ENCODE measurements at regions not wholly inside any gene's neighbourhood (a gene's known extent, or its start where the extent isn't known, plus 50 kb on each side); places are given as distances from the start of the nearest gene placed in this dataset.

GRCh38 chr2:9112079-9112721, 94.4 kb upstream of the ASAP2 start:
- intact Hi-C loops (cut with DNase I), result no loop called here
- no peak overlapping the region for H3K4me3 ChIP-seq
- no peak overlapping the region for H3K27ac ChIP-seq
- ATAC-seq (peak in 1 of 4 donors; percentile 37), DNase-seq (peak in 1 of 2 donors; percentile 59)
- WGBS, 3 donors, result 62 to 65% (median 63%) methylated on average over 23 of the region's 23 CpGs
- no peaks in the 10 kb centered on the region for H3K4me1 ChIP-seq
- no peaks in the 10 kb centered on the region for H3K9me3 ChIP-seq
- TF ChIP-seq CTCF (IDR thresholded peaks at IDR 0.05), result no peak
- no peaks in the 10 kb centered on the region for H3K27me3 ChIP-seq (ENCODE audit: insufficient read depth in 3 of 3, low read length in 2 of 3)
- no peaks in the 10 kb centered on the region for H3K36me3 ChIP-seq (ENCODE audit: insufficient read depth in 1 of 2, low read depth in 1 of 2)

DNA sequence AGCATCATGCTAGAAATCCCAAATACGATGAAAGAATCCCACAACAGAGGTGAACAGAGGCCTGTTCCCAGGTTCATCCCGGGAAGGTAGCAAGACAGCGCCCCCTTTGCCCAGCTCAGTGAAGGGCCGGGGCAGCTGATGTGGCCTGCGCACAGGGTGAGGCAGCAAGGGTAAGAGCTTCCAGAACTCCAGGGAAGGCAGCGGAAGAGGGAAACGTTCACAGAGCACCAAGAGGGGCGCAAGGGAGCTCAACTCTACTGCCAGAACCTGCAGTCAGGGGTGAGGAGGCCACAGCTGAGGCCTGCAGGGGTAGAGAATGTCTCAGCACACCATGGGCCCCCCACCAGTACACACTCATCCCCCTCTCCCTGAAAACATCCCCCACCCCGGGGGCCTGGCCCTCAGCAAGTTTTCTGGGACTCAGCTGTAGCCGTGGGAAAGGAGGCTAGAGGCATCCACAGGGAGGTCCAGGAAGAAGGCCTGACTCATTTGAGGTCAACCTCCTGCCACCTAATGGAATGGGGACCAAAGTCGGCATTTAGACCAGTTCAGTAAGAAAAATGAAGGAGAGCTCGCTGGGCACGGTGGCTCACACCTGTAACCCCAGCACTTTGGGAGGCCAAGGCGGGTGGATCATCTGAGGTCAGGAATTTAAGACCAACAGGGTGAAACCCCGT, 95.6 kb upstream of the ASAP2 start:
- ATAC-seq (no peak), DNase-seq (no peak)
- Histone ChIP-seq H3K9me3 (no peaks in the 10 kb centered on the region), H3K27me3 (ENCODE audit: insufficient read depth in 3 of 3, low read length in 2 of 3) (no peaks in the 10 kb centered on the region), H3K4me1 (no peaks in the 10 kb centered on the region), H3K4me3 (no peak overlapping the region), H3K27ac (no peak overlapping the region), H3K36me3 (ENCODE audit: insufficient read depth in 1 of 2, low read depth in 1 of 2) (no peaks in the 10 kb centered on the region)
- TF ChIP-seq CTCF (IDR thresholded peaks at IDR 0.05), result no peak
- intact Hi-C loops (cut with DNase I), result no loop called here
- 88 to 95% (median 93%) methylated on average over 15 of the region's 15 CpGs for WGBS, 3 donors

DNA sequence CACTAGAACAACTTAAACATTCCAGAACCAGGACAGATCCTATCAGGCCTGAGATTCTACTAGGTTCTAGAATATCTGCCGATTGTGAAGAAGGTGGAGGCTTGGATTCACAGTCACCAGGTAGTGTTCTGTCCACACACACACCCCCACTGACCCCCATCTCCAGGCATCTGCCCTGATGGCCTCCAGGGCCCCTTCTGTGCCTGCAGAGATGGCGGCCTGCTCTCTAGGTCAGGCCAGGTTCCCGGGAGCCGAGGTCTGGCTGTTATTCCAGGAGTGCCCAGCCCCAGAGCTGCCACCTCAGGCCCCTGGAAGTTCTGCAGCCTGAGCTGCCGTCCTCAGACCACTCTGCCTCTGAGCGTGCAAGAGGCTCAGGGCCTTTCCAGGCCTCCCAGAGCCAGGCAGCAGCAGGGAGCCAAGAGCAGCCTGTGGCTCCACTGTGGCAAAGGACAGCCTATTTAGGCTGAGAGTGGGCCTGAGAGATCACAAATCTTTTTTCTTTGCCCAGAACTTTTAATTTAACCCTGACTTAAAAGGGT, 96.2 kb upstream of the ASAP2 start:
- intact Hi-C loops (cut with DNase I), result no loop called here
- no peak overlapping the region for H3K27ac ChIP-seq
- no peaks in the 10 kb centered on the region for H3K4me1 ChIP-seq
- 92 to 94% (median 94%) methylated on average over 6 of the region's 6 CpGs for WGBS, 3 donors
- no peaks in the 10 kb centered on the region for H3K36me3 ChIP-seq (ENCODE audit: insufficient read depth in 1 of 2, low read depth in 1 of 2)
- H3K9me3 ChIP-seq, result no peaks in the 10 kb centered on the region
- H3K27me3 ChIP-seq (ENCODE audit: insufficient read depth in 3 of 3, low read length in 2 of 3), result no peaks in the 10 kb centered on the region
- TF ChIP-seq CTCF (IDR thresholded peaks at IDR 0.05), result no peak
- no peak for DNase-seq
- ATAC-seq, result no peak
- H3K4me3 ChIP-seq, result no peak overlapping the region

- DNase-seq (no peak), ATAC-seq (no peak)
- Histone ChIP-seq H3K27ac (no peak overlapping the region), H3K9me3 (no peaks in the 10 kb centered on the region), H3K4me1 (no peaks in the 10 kb centered on the region), H3K36me3 (ENCODE audit: insufficient read depth in 1 of 2, low read depth in 1 of 2) (no peaks in the 10 kb centered on the region), H3K4me3 (no peak overlapping the region), H3K27me3 (ENCODE audit: insufficient read depth in 3 of 3, low read length in 2 of 3) (no peaks in the 10 kb centered on the region)
- intact Hi-C loops (cut with DNase I), result no loop called here
- 88 to 98% (median 97%) methylated on average over 11 of the region's 11 CpGs for WGBS, 3 donors
- TF ChIP-seq CTCF (IDR thresholded peaks at IDR 0.05), result no peak
Measured at GRCh38 chr2:9109871-9110270, 96.7 kb upstream of the ASAP2 start.
